Activated CD4-positive, alpha-beta memory T cell treated with anti-CD3 and anti-CD28 coated beads for 36 hours (primary cell): ENCODE measurements at regions not wholly inside any gene's neighbourhood (a gene's known extent, or its start where the extent isn't known, plus 50 kb on each side); places are given as distances from the start of the nearest gene placed in this dataset.

ENCODE experiments used
- CTCF ChIA-PET: fragments of 350-600 bp; sonication (Branson Sonifier 250); formaldehyde crosslinking; loops from one replicate; lab custom pipeline; 2021; ENCODE audit warnings: antibody characterized with exemption, inconsistent platforms; lab: Charles Lee
- POLR2A ChIA-PET: fragments of 350-600 bp; sonication (Branson Sonifier 250); formaldehyde crosslinking; loops from one replicate; lab custom pipeline; 2021; ENCODE audit warnings: antibody characterized with exemption; lab: Charles Lee
- DNase-seq: peaks from one replicate; pipeline ENCODE4 v3.0.0-alpha.2; 2020
- H3K27ac Mint-ChIP-seq: one replicate; pipeline ENCODE4 v1.8.0; 2021; ENCODE audit warnings: mixed read lengths
- H3K27me3 Mint-ChIP-seq: one replicate; pipeline ENCODE4 v1.8.0; 2021; ENCODE audit warnings: mixed read lengths
- H3K36me3 Mint-ChIP-seq: one replicate; pipeline ENCODE4 v1.8.0; 2021; ENCODE audit warnings: mixed read lengths
- H3K4me1 Mint-ChIP-seq: one replicate; pipeline ENCODE4 v1.8.0; 2021; ENCODE audit warnings: low read depth, mixed read lengths
- H3K4me3 Mint-ChIP-seq: one replicate; pipeline ENCODE4 v1.8.0; 2021; ENCODE audit warnings: mild to moderate bottlenecking, mixed read lengths
- H3K9me3 Mint-ChIP-seq: one replicate; pipeline ENCODE4 v1.8.0; 2021; ENCODE audit warnings: mixed read lengths
- intact Hi-C: fragments of 100-400 bp; cut with micrococcal nuclease; formaldehyde crosslinking; loops from one replicate; pipeline ENCODE4 v1.15.1; 2023

DNA sequence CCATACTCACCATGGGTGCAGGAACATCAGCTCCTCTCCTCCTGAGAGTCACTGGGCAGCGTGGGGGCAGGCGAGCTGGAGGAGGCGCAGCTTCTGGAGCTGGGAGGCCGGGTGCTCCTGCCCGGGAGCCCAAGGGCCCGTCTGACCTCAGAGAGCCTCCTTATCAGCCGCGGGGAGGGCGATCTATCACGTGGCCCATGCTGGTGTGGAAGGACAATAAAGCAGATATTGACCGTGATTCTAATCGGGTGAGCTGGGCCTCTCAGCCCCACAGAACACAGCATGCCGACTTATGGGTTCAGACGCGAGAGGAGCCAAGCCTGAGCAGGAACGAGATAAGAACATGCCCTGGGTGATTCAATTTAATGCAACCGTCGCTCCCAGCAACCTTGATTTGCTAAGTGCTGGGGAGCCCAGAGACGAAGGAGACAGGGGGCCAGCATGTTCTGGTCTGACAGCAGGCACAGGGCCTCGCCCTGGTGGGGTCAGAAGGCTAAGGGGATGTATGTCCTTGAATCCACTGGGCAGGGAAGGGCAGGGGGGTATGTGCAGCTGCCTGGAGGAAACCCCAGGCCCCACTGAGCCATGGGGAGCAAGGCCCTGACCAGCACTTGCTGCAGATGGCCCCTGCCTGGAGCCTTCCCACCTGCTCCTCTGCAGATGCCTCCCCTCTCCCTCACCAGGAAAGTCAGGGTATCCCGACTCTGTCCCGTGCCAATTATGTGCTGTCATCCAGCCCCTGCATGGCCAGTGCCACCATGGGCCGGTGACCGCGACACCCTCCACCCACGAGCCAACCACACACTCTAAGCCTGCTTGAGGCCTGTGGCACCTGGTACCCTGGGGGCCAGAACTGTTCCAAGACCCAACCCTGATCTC, 95.3 kb upstream of the RET start:
- peak; percentile 5 for DNase-seq
- POLR2A ChIA-PET, result no interaction called here

GRCh38 chr10:42982891-42983506, 93.9 kb upstream of the RET start:
- DNase-seq, result peak; percentile 6
- Mint-ChIP-seq H3K36me3 (no peaks in the 10 kb centered on the region), H3K4me3 (no peak overlapping the region), H3K27me3 (no peaks in the 10 kb centered on the region), H3K27ac (no peak overlapping the region), H3K9me3 (no peaks in the 10 kb centered on the region), H3K4me1 (no peaks in the 10 kb centered on the region)
- POLR2A ChIA-PET, result no interaction called here
- CTCF ChIA-PET, result no interaction called here
- intact Hi-C loops, result no loop called here

More for the DNA sequence above, 95.3 kb upstream of the RET start:
- Mint-ChIP-seq H3K27me3 (no peaks in the 10 kb centered on the region), H3K4me3 (no peak overlapping the region), H3K9me3 (no peaks in the 10 kb centered on the region), H3K27ac (no peak overlapping the region), H3K36me3 (no peaks in the 10 kb centered on the region), H3K4me1 (no peaks in the 10 kb centered on the region)
- intact Hi-C loops, result no loop called here
- CTCF ChIA-PET, result no interaction called here

GRCh38 chr10:42983591-42983990, 93.3 kb upstream of the RET start:
- intact Hi-C loops, result no loop called here
- Mint-ChIP-seq H3K36me3 (no peaks in the 10 kb centered on the region), H3K27me3 (no peaks in the 10 kb centered on the region), H3K9me3 (no peaks in the 10 kb centered on the region), H3K4me3 (no peak overlapping the region), H3K27ac (no peak overlapping the region), H3K4me1 (no peaks in the 10 kb centered on the region)
- ChIA-PET CTCF (no interaction called here), POLR2A (no interaction called here)
- peak; percentile 1 for DNase-seq

GRCh38 chr10:42984035-42984610, 92.7 kb upstream of the RET start:
- Mint-ChIP-seq H3K9me3 (no peaks in the 10 kb centered on the region), H3K36me3 (no peaks in the 10 kb centered on the region), H3K27ac (no peak overlapping the region), H3K4me3 (no peak overlapping the region), H3K27me3 (no peaks in the 10 kb centered on the region), H3K4me1 (peaks cover 1% of the 10 kb centered on the region)
- intact Hi-C loops, result no loop called here
- CTCF ChIA-PET, result no interaction called here
- POLR2A ChIA-PET, result no interaction called here
- DNase-seq, result peak; percentile 3

GRCh38 chr10:42984761-42985325, 92.0 kb upstream of the RET start:
- intact Hi-C loops, result no loop called here
- Mint-ChIP-seq H3K4me3 (no peak overlapping the region), H3K4me1 (peaks cover 3% of the 10 kb centered on the region), H3K9me3 (no peaks in the 10 kb centered on the region), H3K27ac (no peak overlapping the region), H3K36me3 (no peaks in the 10 kb centered on the region), H3K27me3 (no peaks in the 10 kb centered on the region)
- CTCF ChIA-PET, result no interaction called here
- peak; percentile 4 for DNase-seq
- POLR2A ChIA-PET, result no interaction called here

- H3K27me3 Mint-ChIP-seq, result no peaks in the 10 kb centered on the region
- H3K27ac Mint-ChIP-seq, result no peak overlapping the region
- H3K4me3 Mint-ChIP-seq, result no peak overlapping the region
- peaks cover 3% of the 10 kb centered on the region for H3K4me1 Mint-ChIP-seq
- ChIA-PET CTCF (no interaction called here), POLR2A (no interaction called here)
- intact Hi-C loops, result no loop called here
- DNase-seq, result peak; percentile 3
- H3K9me3 Mint-ChIP-seq, result no peaks in the 10 kb centered on the region
- H3K36me3 Mint-ChIP-seq, result no peaks in the 10 kb centered on the region
Measured at GRCh38 chr10:42985436-42986316, 91.2 kb upstream of the RET start.

- H3K4me1 Mint-ChIP-seq, result peaks cover 3% of the 10 kb centered on the region
- intact Hi-C loops, result no loop called here
- ChIA-PET CTCF (no interaction called here), POLR2A (no interaction called here)
- no peaks in the 10 kb centered on the region for H3K9me3 Mint-ChIP-seq
- H3K27ac Mint-ChIP-seq, result no peak overlapping the region
- DNase-seq, result no peak
- no peaks in the 10 kb centered on the region for H3K27me3 Mint-ChIP-seq
- no peaks in the 10 kb centered on the region for H3K36me3 Mint-ChIP-seq
- H3K4me3 Mint-ChIP-seq, result no peak overlapping the region
Measured at GRCh38 chr10:42986633-42987032, 90.2 kb upstream of the RET start.

GRCh38 chr10:42987121-42987541, 89.7 kb upstream of the RET start:
- no peak for DNase-seq
- Mint-ChIP-seq H3K4me1 (peaks cover 3% of the 10 kb centered on the region), H3K27me3 (no peaks in the 10 kb centered on the region), H3K36me3 (no peaks in the 10 kb centered on the region), H3K9me3 (no peaks in the 10 kb centered on the region), H3K4me3 (no peak overlapping the region), H3K27ac (no peak overlapping the region)
- intact Hi-C loops, result no loop called here
- ChIA-PET CTCF (no interaction called here), POLR2A (no interaction called here)

DNA sequence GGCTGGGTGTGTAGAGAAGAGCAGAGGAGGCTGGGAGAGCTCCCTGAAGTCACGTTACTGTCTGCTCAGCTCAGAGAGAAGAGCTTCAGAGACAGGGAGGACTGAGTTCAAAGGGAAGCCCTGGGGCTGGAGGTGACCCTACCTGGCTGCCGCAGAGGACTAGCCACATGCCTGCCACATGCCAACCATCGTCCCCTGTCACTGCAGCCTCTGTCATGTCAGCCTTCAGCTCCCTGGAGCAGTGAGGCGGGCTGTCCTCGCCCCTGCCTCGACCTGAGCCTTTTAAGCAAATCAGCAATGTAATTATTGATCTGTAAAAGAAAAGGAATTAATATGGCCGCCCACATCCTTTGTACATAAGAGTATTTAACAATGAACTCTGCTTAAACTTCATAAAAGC, 89.3 kb upstream of the RET start:
- Mint-ChIP-seq H3K27ac (no peak overlapping the region), H3K9me3 (no peaks in the 10 kb centered on the region), H3K27me3 (no peaks in the 10 kb centered on the region), H3K4me1 (peaks cover 3% of the 10 kb centered on the region), H3K4me3 (no peak overlapping the region), H3K36me3 (no peaks in the 10 kb centered on the region)
- CTCF ChIA-PET, result no interaction called here
- no peak for DNase-seq
- intact Hi-C loops, result no loop called here
- POLR2A ChIA-PET, result no interaction called here

DNA sequence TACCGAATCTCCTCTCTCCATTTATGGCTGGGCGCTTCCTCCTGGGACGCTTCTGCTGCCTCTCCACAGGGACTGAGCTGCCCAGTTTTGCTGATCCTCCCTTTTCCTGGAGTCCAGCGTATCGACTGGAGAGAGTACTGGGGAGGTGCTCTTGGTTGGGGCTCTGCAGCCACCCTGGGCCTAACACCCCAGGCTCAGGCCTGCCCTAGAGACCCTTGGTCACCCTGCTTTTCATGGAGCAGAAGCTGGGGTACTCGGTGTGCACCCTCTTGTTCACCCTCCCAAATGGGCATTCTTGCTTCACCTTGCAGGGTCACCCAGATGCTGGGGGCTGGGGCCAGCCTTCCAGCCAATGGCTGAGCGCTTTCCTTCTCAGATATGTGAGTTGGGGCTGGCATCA, 88.8 kb upstream of the RET start:
- H3K27me3 Mint-ChIP-seq, result no peaks in the 10 kb centered on the region
- intact Hi-C loops, result no loop called here
- no peaks in the 10 kb centered on the region for H3K36me3 Mint-ChIP-seq
- POLR2A ChIA-PET, result no interaction called here
- no peak overlapping the region for H3K4me3 Mint-ChIP-seq
- no peak overlapping the region for H3K27ac Mint-ChIP-seq
- CTCF ChIA-PET, result no interaction called here
- H3K4me1 Mint-ChIP-seq, result peaks cover 3% of the 10 kb centered on the region
- DNase-seq, result no peak
- no peaks in the 10 kb centered on the region for H3K9me3 Mint-ChIP-seq

DNA sequence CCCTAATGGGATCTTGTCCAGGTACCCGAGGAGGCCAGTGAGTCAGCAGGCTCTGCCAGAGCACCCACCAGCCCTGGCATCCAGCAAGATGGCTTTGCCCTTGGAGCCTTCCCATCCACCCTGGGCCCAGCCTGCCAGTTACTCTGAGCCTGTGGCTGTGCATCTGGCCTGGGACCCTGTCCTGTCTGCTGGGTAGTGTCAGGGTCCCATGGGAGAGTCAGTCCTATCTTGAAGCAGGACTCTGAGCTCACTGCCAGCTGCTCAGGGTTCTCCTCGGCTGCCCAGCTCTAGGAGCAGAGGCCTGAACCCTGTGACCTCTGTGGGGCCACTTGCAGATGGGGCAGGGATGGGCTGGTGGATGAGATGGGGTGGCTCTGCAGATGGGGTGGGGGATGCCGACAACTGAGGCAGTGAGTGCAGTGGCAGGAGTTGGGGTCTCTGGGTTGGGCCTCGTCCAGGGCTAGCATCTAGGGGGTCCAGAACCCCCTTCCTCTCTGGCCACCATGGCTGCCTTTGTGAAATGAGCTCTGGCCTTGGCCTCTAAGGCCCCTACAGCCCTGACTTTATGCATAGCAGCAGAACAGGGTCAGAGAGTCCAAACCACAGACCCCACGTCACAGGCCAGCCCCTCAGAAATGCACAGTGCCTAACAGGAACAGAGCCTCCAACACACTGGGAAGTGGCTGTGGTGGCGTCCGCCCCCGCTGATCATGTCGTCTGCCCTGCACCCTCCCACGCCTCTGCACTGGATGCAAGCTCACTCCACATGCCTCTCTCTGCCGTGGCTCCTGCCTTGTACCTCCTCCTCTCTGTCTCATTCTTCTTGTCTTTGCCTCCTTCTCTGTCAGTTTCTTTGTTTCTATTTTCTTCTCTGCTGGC, 88.1 kb upstream of the RET start:
- no peak overlapping the region for H3K27ac Mint-ChIP-seq
- CTCF ChIA-PET, result no interaction called here

More for the DNA sequence above, 88.1 kb upstream of the RET start:
- POLR2A ChIA-PET, result no interaction called here
- no peaks in the 10 kb centered on the region for H3K27me3 Mint-ChIP-seq
- H3K4me3 Mint-ChIP-seq, result no peak overlapping the region
- peaks cover 3% of the 10 kb centered on the region for H3K4me1 Mint-ChIP-seq
- intact Hi-C loops, result no loop called here
- H3K36me3 Mint-ChIP-seq, result no peaks in the 10 kb centered on the region
- H3K9me3 Mint-ChIP-seq, result no peaks in the 10 kb centered on the region
- peak; percentile 29 for DNase-seq
